HUES48 (cell line): ENCODE measurements at regions not wholly inside any gene's neighbourhood (a gene's known extent, or its start where the extent isn't known, plus 50 kb on each side); places are given as distances from the start of the nearest gene placed in this dataset.
"Not testable (repeated sequence)": the region's sequence is repeated elsewhere in the genome, so short reads cannot be mapped to it uniquely, and the experiment has no call there.

Source experiments
- H3K27ac ChIP-seq: one replicate; pipeline ENCODE4 v1.7.0; 2013; ENCODE audit warnings: low read depth, low read length, inconsistent platforms
- H3K27me3 ChIP-seq: 2 replicates; pipeline ENCODE4 v1.6.1; 2013; ENCODE audit warnings: mild to moderate bottlenecking, low read length; ENCODE audit not compliant: control insufficient read depth, insufficient read depth
- H3K36me3 ChIP-seq: 2 replicates; pipeline ENCODE4 v1.6.1; 2013; ENCODE audit warnings: low read length; ENCODE audit not compliant: control insufficient read depth, insufficient read depth
- H3K4me1 ChIP-seq: 2 replicates; pipeline ENCODE4 v1.6.1; 2013; ENCODE audit warnings: mild to moderate bottlenecking, low read length; ENCODE audit not compliant: control insufficient read depth, insufficient read depth
- H3K4me3 ChIP-seq: 2 replicates; pipeline ENCODE4 v1.5.1; 2013; ENCODE audit warnings: mild to moderate bottlenecking, low read depth, low read length
- H3K9ac ChIP-seq: 2 replicates; pipeline ENCODE4 v1.6.1; 2013; ENCODE audit warnings: mild to moderate bottlenecking, low read depth, low read length, moderate library complexity
- H3K9me3 ChIP-seq: 2 replicates; pipeline ENCODE4 v1.6.1; 2013; ENCODE audit warnings: low read length; ENCODE audit not compliant: control insufficient read depth, insufficient read depth

DNA sequence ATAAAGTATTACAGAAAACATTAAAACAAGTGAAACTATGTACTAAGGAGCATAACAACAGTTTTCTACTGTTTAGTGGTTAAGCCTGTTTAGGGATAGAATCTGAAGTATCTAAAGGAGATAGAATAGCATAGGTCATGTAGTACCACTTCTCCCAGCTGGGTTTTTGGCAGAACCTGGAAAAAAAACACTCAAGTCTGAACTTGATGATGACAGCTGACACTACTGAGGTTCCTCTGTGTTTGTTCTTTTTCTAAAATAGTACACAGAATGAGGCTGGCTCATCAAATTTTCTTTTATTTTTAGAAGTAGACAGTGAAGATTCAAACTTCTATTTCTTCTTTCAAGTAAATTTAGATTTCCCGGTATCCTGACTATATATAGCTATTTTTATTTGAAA is 203.8 kb upstream of the ACO1 start:
- Histone ChIP-seq H3K4me3 (no peak overlapping the region), H3K4me1 (no peaks in the 10 kb centered on the region), H3K36me3 (no peaks in the 10 kb centered on the region), H3K27me3 (no peaks in the 10 kb centered on the region), H3K27ac (no peak overlapping the region), H3K9ac (no peak overlapping the region), H3K9me3 (no peaks in the 10 kb centered on the region)

DNA sequence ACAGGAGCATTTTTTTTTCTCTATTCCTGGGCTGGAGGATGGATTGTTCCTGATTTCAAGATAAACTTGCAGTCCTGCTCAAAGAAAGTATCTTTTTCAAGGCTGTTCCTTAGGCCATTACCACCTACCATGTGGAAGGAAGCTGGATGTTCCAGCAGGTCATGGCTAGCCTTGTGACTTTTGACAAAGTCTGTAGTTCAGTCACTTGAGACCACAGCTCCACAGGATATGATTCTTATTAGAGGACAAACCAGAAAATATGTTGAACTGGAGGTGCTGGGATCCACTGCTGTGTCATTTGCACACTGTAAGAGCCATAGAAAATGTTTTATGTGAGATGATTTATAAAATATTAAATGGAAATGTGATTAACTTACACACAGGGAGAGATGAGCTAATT is 184.2 kb upstream of the ACO1 start:
- H3K27ac ChIP-seq = no peak overlapping the region
- no peaks in the 10 kb centered on the region for H3K9me3 ChIP-seq
- H3K4me1 ChIP-seq = no peaks in the 10 kb centered on the region
- no peaks in the 10 kb centered on the region for H3K36me3 ChIP-seq
- no peak overlapping the region for H3K4me3 ChIP-seq
- no peaks in the 10 kb centered on the region for H3K27me3 ChIP-seq
- H3K9ac ChIP-seq = no peak overlapping the region

DNA sequence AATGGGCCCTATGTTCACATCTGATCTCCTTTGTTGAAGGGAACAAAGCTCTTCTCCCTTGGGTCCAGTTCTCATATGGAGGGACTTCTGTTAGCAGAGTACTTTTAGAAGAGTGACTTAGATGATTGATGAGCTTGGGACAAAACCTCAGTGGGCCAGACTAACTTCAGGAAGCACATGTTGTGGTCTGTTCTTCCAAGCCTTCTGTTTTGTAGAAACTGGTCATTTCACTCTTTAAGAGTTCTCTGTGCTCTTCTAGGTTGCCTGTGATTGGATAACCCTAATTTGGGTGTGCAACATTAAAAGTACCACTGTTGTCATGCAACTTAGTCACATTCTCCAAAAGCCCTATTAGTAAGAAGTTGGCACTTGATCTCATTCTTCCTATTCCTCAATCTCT is 183.5 kb upstream of the ACO1 start:
- Histone ChIP-seq H3K36me3 (no peaks in the 10 kb centered on the region), H3K27me3 (no peaks in the 10 kb centered on the region), H3K9me3 (no peaks in the 10 kb centered on the region), H3K27ac (no peak overlapping the region), H3K4me1 (no peaks in the 10 kb centered on the region), H3K4me3 (no peak overlapping the region), H3K9ac (no peak overlapping the region)

DNA sequence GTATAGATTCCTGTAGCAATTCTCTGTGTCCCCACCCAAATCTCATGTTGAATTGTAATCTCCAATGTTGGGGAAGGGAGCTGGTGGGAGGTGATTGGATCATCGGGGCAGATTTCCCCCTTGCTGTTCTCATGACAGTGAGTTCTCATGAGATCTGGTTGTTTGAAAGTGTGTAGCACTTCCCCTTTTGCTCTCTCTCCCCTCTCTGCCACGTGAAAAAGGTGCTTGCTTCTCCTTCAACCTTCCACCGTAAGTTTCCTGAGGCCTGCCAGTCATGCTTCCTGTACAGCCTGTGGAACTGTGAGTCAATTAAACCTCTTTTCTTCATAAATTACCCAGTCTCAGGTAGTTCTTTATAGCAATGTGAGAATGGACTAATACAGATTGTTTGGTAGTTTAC is 175.3 kb upstream of the ACO1 start:
- not testable (repeated sequence) for H3K36me3 ChIP-seq, H3K9ac ChIP-seq, H3K9me3 ChIP-seq, H3K27me3 ChIP-seq, H3K4me3 ChIP-seq, H3K27ac ChIP-seq, H3K4me1 ChIP-seq

DNA sequence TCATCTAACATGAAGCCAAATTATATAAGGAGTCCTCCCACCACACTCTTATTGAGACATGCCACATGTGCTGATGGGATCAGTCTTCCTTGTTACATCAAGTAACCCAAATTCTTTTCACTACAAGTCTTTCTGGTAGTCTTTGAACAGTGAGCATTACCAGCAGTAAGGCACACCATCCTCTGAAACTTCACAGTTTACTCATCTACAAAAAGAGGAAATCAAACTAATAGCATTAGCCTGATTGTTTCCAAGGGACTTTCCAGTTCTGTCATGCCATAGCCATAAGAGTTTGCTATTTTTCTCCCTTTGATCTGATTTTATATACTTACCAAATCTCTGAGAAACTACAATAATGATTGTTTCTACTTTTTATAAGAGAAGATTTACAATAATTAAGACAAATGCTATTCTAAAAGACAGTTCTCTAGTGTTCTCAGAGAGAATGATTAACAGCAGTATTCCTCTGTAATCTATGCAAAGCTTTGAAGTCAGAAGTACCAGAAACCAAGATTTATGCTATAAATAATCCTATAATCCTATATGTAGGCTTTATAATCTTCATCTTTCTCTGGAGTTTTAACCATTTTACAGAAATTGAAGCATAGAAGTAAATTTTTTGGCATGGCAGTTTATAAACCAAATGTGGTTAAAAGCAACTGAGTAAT is 166.2 kb upstream of the ACO1 start:
- Histone ChIP-seq H3K27me3 (no peaks in the 10 kb centered on the region), H3K4me1 (peaks cover 13% of the 10 kb centered on the region), H3K9ac (no peak overlapping the region), H3K4me3 (no peak overlapping the region), H3K36me3 (no peaks in the 10 kb centered on the region), H3K9me3 (no peaks in the 10 kb centered on the region), H3K27ac (no peak overlapping the region)

DNA sequence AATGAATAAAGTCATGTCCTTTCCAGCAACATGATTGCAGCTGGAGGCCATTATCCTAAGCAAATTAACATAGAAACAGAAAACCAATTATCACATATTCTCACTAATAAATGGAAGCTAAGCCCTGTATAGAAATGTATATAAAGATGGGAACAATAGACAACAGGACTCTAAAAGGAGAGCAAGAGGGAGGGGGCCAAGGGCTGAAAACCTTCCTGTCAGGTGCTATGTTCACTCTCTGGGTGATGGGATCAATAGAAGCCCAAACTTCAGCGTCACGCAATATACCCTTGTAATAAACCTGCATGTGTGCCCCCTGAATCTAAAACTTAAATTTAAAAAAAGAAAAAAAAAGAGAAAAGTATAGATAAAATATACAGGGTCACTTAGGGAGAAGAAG is 163.7 kb upstream of the ACO1 start:
- Histone ChIP-seq H3K36me3 (no peaks in the 10 kb centered on the region), H3K9me3 (no peaks in the 10 kb centered on the region), H3K27ac (no peak overlapping the region), H3K4me1 (peaks cover 13% of the 10 kb centered on the region), H3K27me3 (no peaks in the 10 kb centered on the region), H3K4me3 (no peak overlapping the region; the same call in 1 of the 2 replicates), H3K9ac (no peak overlapping the region)

DNA sequence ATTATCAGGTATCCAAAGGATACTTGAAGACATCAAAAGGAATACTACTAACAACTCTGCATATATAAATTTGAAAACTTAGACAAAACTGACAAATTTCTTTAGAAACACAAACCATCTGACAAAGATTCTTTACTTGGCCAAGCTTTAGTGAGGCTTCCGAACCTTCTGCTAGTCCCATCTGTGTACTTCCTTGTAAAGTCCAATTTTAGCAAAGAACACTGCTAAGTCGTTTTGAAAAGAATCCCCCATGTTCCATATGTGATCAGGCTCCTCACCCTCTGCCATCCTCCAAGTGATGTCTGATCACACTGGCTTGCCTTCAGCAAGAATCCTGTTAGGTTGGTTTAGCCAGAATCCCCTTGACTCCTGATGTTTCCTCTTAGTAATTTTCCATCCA is 150.0 kb upstream of the ACO1 start:
- Histone ChIP-seq H3K36me3 (no peaks in the 10 kb centered on the region), H3K27ac (no peak overlapping the region), H3K9ac (no peak overlapping the region), H3K27me3 (no peaks in the 10 kb centered on the region), H3K4me1 (no peaks in the 10 kb centered on the region), H3K4me3 (no peak overlapping the region), H3K9me3 (peaks cover 8% of the 10 kb centered on the region)

DNA sequence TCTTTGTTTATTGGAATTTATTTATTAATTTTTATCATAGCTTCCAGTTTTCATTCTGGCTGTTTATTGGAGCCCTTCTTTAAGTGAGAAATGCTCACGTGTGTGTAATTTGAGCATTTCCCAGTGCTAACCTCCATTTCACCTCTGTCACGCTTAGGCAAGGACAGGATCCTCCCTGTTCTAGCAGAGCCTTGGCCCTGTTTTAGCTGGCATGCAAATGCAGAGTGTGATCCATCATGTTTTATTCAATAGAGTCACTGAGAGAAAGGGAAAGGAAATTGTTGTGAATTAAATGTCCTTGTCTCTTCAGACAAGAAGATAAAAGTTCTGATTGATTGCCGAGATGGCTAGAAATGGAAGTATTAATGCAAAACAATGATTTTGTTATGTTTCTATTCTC is 137.3 kb upstream of the ACO1 start:
- Histone ChIP-seq H3K27ac (no peak overlapping the region), H3K9me3 (no peaks in the 10 kb centered on the region)

DNA sequence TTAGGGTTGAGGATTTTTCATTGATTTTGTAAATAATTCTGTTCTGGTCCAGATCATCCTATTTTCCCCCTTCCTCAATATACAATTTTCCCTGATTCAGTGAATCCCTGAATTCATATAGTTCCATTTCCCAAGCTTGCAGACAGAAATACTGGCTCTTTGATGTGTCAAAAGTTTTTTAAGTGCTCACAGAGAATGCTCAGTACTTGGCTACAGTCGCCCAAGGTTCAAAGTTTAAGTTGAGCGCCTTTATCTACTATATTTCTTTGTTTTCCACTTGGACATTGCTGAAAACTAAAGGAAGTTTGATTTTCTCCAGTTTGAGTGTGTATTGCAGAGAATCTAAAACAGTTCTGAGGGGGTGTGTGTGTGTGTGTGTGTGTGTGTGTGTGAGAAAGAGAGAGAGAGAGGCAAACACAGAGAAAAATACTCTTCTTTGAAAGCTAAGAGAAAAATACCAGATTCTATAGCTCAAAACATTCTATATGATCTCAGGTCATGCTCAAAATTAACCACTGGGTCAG is 136.2 kb upstream of the ACO1 start:
- Histone ChIP-seq H3K9me3 (no peaks in the 10 kb centered on the region), H3K36me3 (no peaks in the 10 kb centered on the region), H3K27ac (no peak overlapping the region), H3K4me3 (no peak overlapping the region), H3K27me3 (no peaks in the 10 kb centered on the region), H3K9ac (no peak overlapping the region), H3K4me1 (no peaks in the 10 kb centered on the region)

More for the DNA sequence above, 137.3 kb upstream of the ACO1 start:
- no peaks in the 10 kb centered on the region for H3K27me3 ChIP-seq
- no peaks in the 10 kb centered on the region for H3K4me1 ChIP-seq
- no peak overlapping the region for H3K9ac ChIP-seq
- no peak overlapping the region for H3K4me3 ChIP-seq
- no peaks in the 10 kb centered on the region for H3K36me3 ChIP-seq

DNA sequence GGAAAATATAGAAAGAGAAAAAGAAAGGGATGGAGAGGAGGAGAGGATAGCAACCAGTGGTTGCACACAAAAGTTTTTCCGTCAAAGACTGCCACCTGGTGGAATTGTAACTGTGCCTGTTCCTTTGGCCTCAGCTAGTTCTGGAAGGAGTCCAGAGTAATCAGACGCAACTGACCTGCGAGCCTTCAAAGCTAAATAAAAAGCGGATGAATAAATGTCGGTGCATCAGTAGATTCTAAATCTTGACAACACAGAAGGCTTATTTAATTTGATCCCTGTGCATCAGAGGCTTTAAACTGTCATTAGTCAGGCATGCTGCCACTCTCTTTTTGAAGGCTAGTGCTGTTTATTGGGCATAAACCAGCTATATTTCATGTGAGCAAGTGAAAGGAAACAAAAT is 132.9 kb upstream of the ACO1 start:
- Histone ChIP-seq H3K36me3 (no peaks in the 10 kb centered on the region), H3K4me1 (no peaks in the 10 kb centered on the region), H3K4me3 (no peak overlapping the region), H3K9me3 (peaks cover 7% of the 10 kb centered on the region; the same call in 1 of the 2 replicates), H3K9ac (no peak overlapping the region), H3K27ac (no peak overlapping the region), H3K27me3 (no peaks in the 10 kb centered on the region)

DNA sequence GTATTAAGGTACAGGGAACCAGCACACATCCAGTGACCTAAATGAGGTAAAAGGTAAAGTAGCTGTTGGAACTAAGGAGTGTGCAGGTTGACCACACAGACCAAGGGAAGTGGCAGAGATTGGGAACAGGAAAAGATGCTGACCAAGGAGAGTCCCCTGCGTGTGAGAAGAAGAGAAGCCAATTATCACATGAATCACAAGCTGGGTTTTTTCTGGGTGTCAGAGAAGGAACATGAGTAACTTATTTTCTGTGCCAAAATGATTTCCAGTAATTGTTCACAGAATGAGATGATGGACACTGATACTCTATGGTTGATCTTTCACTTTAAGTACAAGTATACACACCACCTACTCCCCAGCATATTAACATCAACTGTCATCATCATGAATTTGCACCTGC is 130.7 kb upstream of the ACO1 start:
- peaks cover 7% of the 10 kb centered on the region; the same call in 1 of the 2 replicates for H3K9me3 ChIP-seq
- no peak overlapping the region for H3K4me3 ChIP-seq
- no peak overlapping the region for H3K9ac ChIP-seq

More for the DNA sequence above, 130.7 kb upstream of the ACO1 start:
- no peak overlapping the region for H3K27ac ChIP-seq
- H3K36me3 ChIP-seq = no peaks in the 10 kb centered on the region
- H3K4me1 ChIP-seq = no peaks in the 10 kb centered on the region
- no peaks in the 10 kb centered on the region for H3K27me3 ChIP-seq
